ENCODE measurements at regions not wholly inside any gene's neighbourhood (a gene's known extent, or its start where the extent isn't known, plus 50 kb on each side); places are given as distances from the start of the nearest gene placed in this dataset.

DNA sequence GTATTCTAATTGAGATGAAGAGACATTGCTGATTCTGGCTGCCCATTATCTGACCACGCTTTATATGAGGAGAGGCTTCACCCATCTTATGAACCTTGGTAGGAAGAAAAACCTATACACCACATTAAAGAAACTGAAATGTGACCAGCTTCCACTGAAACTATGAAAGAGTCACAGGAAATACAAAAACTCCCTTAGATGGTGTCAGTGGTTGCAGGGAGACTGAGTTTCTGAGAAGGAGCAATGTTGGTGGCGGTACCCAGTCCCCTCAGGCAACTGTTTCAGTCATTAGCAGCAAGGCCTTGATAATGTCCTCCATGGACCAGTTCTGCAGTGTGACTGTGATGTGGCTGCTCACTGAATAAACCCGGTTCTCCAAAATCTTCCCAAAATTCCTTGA is 110.5 kb upstream of the FTMT start:
- TF ChIP-seq, protein P1, sequence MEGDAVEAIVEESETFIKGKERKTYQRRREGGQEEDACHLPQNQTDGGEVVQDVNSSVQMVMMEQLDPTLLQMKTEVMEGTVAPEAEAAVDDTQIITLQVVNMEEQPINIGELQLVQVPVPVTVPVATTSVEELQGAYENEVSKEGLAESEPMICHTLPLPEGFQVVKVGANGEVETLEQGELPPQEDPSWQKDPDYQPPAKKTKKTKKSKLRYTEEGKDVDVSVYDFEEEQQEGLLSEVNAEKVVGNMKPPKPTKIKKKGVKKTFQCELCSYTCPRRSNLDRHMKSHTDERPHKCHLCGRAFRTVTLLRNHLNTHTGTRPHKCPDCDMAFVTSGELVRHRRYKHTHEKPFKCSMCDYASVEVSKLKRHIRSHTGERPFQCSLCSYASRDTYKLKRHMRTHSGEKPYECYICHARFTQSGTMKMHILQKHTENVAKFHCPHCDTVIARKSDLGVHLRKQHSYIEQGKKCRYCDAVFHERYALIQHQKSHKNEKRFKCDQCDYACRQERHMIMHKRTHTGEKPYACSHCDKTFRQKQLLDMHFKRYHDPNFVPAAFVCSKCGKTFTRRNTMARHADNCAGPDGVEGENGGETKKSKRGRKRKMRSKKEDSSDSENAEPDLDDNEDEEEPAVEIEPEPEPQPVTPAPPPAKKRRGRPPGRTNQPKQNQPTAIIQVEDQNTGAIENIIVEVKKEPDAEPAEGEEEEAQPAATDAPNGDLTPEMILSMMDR (IDR thresholded peaks at IDR 0.05) = no peak
- TF ChIP-seq EZH2 (IDR thresholded peaks at IDR 0.05) = no peak

All from neural progenitor cell (in vitro differentiated cells).